Parathyroid adenoma (tissue), 2 donors: ENCODE measurements at regions not wholly inside any gene's neighbourhood (a gene's known extent, or its start where the extent isn't known, plus 50 kb on each side); places are given as distances from the start of the nearest gene placed in this dataset.

ENCODE experiments used
- H2AFZ ChIP-seq: fragments of 300-600 bp; sonication (generic); one replicate; pipeline ENCODE4 v1.7.0; 2017; ENCODE audit warnings: antibody characterized with exemption, mild to moderate bottlenecking
- H3K27ac ChIP-seq: fragments of 300-600 bp; sonication (generic); one replicate; pipeline ENCODE4 v1.7.0; 2017
- H3K27me3 ChIP-seq: fragments of 300-600 bp; sonication (generic); one replicate; pipeline ENCODE4 v1.7.0; 2017; ENCODE audit warnings: low read length; ENCODE audit not compliant: control insufficient read depth, insufficient read depth
- H3K36me3 ChIP-seq: fragments of 300-600 bp; sonication (generic); one replicate; pipeline ENCODE4 v1.7.0; 2017; ENCODE audit warnings: low read length; ENCODE audit not compliant: control insufficient read depth, insufficient read depth
- H3K4me1 ChIP-seq: fragments of 300-600 bp; sonication (generic); one replicate; pipeline ENCODE4 v1.7.0; 2017; ENCODE audit warnings: control low read depth
- H3K4me2 ChIP-seq: fragments of 300-600 bp; sonication (generic); one replicate; pipeline ENCODE4 v1.7.0; 2017; ENCODE audit warnings: low read length
- H3K4me3 ChIP-seq: fragments of 300-600 bp; sonication (generic); one replicate; pipeline ENCODE4 v1.7.0; 2017; ENCODE audit warnings: low read depth, low read length
- H3K79me2 ChIP-seq: fragments of 300-600 bp; sonication (generic); one replicate; pipeline ENCODE4 v1.7.0; 2017; ENCODE audit warnings: control low read depth
- H3K9ac ChIP-seq: fragments of 300-600 bp; sonication (generic); one replicate; pipeline ENCODE4 v1.7.0; 2017; ENCODE audit warnings: mild to moderate bottlenecking
- H3K9me3 ChIP-seq: fragments of 300-600 bp; sonication (generic); one replicate; pipeline ENCODE4 v1.7.0; 2017; ENCODE audit warnings: low read length; ENCODE audit not compliant: control insufficient read depth
- TF ChIP-seq, protein P1 (sequence below): fragments of 300-600 bp; sonication (generic); IDR thresholded peaks from one replicate; pipeline ENCODE4 v1.7.0; 2017; ENCODE audit warnings: antibody characterized with exemption, mild to moderate bottlenecking
- donor health status: primary hyperparathyroidism.

DNA sequence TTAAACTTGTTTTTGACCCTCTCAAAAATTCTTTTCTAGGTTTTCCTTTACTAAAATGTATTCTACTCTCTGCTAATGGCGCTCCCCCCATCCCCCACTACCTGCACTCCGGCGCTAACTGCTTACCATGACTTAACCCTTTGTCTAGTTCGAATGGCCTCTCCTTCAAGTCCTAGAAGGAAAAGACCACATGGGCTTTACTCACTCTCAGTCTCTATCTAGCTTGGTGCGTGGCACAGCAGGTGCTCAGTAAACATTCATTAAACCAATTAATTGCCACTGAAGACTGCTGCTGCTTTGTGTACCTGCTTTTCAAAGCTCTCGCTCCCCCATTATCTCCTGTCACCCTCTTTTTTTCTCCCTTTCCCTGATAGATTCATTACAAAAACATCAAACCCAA is 457.7 kb upstream of the THRB start:
- Histone ChIP-seq H3K9ac (no peak overlapping the region), H3K4me2 (no peak overlapping the region), H3K4me1 (no peaks in the 10 kb centered on the region), H3K27ac (no peak overlapping the region), H3K79me2 (no peaks in the 10 kb centered on the region), H3K27me3 (no peaks in the 10 kb centered on the region), H3K4me3 (no peak overlapping the region), H3K36me3 (no peaks in the 10 kb centered on the region), H3K9me3 (no peaks in the 10 kb centered on the region), H2AFZ (no peak overlapping the region)
- TF ChIP-seq, protein P1, sequence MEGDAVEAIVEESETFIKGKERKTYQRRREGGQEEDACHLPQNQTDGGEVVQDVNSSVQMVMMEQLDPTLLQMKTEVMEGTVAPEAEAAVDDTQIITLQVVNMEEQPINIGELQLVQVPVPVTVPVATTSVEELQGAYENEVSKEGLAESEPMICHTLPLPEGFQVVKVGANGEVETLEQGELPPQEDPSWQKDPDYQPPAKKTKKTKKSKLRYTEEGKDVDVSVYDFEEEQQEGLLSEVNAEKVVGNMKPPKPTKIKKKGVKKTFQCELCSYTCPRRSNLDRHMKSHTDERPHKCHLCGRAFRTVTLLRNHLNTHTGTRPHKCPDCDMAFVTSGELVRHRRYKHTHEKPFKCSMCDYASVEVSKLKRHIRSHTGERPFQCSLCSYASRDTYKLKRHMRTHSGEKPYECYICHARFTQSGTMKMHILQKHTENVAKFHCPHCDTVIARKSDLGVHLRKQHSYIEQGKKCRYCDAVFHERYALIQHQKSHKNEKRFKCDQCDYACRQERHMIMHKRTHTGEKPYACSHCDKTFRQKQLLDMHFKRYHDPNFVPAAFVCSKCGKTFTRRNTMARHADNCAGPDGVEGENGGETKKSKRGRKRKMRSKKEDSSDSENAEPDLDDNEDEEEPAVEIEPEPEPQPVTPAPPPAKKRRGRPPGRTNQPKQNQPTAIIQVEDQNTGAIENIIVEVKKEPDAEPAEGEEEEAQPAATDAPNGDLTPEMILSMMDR, result no peak

DNA sequence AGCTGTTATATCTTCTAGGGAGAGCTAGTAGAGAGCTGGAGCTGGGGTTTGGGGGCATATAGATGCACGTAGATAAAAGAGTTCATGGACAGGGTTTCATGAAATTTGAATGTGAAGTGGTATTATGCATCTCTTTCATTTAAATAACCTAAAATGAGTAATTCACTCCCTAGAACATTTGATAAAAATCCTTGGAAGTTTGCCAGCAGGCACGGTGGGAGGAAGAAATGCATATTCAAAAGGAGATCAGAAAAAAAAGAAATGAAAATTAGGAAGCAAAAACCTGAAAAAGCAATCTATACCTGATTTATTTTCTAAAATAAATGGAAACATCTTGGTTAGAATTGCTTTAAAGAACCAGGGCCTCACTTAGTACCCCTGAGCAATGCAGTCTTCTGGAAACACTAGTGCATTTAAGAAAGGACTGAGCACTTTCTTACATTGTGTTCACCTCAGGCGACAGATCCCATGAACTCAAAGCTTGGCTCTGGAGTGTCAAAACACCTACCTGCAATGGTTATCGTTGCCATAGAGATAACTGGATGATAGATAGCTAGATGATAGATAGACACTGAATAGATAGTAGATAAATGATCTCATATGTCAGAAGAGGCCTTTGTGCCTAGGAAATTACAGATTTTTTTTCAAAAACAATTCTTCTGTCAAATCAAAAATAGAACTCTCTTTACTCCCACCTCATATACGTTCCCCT is 458.6 kb upstream of the THRB start:
- Histone ChIP-seq H3K9ac (no peak overlapping the region), H3K4me1 (no peaks in the 10 kb centered on the region), H3K36me3 (no peaks in the 10 kb centered on the region), H3K79me2 (no peaks in the 10 kb centered on the region), H3K27ac (no peak overlapping the region), H3K9me3 (no peaks in the 10 kb centered on the region), H2AFZ (no peak overlapping the region), H3K4me2 (no peak overlapping the region), H3K4me3 (no peak overlapping the region), H3K27me3 (no peaks in the 10 kb centered on the region)
- TF ChIP-seq, protein P1, result no peak

DNA sequence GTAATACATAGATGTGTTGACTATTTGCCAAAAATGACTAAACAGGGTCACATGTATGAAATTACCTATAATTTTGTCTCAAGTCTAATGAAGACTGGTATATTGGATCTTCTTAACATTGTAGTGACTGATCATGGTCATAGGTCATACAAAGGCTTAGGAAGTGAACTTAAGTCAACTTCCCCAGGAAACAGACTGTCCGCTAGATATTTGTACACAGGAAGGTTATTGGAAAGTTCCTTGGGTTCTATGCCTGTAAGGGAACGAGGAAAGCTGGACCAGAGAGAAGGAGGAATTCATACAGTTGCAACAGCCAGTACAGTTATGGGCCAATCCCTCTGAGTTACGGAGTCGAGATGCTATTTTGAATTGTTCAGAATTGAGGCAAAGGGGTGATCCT is 462.0 kb upstream of the THRB start:
- Histone ChIP-seq H3K27me3 (no peaks in the 10 kb centered on the region), H3K4me1 (no peaks in the 10 kb centered on the region), H3K27ac (no peak overlapping the region), H2AFZ (no peak overlapping the region), H3K79me2 (no peaks in the 10 kb centered on the region), H3K9me3 (no peaks in the 10 kb centered on the region), H3K9ac (no peak overlapping the region), H3K4me3 (no peak overlapping the region), H3K4me2 (no peak overlapping the region), H3K36me3 (no peaks in the 10 kb centered on the region)
- TF ChIP-seq, protein P1, result no peak

DNA sequence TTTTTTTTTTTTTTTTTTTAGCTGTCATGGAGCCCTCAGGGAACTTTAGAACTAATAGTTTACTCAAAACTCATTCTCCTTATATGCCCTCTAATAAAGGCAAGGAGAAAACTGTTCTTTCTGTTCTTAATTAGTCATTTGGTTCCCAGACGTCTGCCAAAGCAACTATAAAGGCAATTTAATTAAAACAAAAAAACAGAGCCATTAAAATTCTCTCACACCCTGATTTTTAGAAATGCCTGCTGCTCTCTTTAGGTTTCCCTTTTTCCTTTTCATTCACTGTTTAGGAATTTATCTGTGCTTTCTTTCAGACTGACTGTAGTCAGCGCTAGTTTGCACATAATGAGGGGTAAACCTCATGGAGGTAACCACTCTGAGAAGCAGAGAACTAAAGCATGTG is 463.6 kb upstream of the THRB start:
- Histone ChIP-seq H3K36me3 (no peaks in the 10 kb centered on the region), H3K4me1 (no peaks in the 10 kb centered on the region), H3K9ac (no peak overlapping the region), H3K4me2 (no peak overlapping the region), H3K9me3 (no peaks in the 10 kb centered on the region), H3K27ac (no peak overlapping the region), H3K27me3 (no peaks in the 10 kb centered on the region), H3K79me2 (no peaks in the 10 kb centered on the region), H3K4me3 (no peak overlapping the region), H2AFZ (no peak overlapping the region)
- TF ChIP-seq, protein P1, result no peak

DNA sequence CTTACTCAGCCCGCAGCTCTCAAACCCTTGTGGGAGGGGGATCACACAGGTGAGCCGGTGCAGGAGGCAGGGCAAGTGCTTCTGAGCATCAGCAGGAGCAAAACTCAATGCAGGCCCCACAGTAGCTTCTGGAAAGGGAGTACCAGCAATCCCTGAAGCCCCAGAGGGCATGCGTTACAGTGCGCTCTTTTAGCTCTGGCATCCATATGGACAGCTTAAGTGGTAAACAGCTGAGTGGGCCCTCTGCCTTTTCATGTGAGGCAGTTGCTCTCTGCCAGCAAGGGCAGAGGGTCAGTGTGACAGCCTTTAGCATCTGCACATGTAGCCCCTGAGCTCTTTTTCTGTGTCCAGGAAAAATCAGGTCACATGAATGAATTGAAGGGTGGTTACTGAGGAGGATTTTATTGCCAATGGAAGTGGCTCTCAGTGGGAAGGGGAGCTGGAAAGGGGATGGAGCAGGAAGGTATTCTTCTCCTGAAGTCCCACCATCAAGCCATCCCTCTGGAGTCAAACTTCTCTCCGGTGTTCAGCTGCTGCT is 464.3 kb upstream of the THRB start:
- no peak overlapping the region for H3K27ac ChIP-seq
- no peaks in the 10 kb centered on the region for H3K9me3 ChIP-seq
- no peaks in the 10 kb centered on the region for H3K36me3 ChIP-seq
- no peaks in the 10 kb centered on the region for H3K79me2 ChIP-seq
- H3K4me3 ChIP-seq, result no peak overlapping the region
- TF ChIP-seq, protein P1, result no peak
- no peak overlapping the region for H3K4me2 ChIP-seq
- H3K9ac ChIP-seq, result no peak overlapping the region
- H3K4me1 ChIP-seq, result no peaks in the 10 kb centered on the region
- no peaks in the 10 kb centered on the region for H3K27me3 ChIP-seq
- H2AFZ ChIP-seq, result no peak overlapping the region
